Panc1 (cell line): ENCODE measurements at regions not wholly inside any gene's neighbourhood (a gene's known extent, or its start where the extent isn't known, plus 50 kb on each side); places are given as distances from the start of the nearest gene placed in this dataset.

Experiments
- ATAC-seq: fragments of 200-7000 bp; cut with Tn5 transposase; 2 replicates; pipeline ENCODE4 v1.9.1; 2020; ENCODE audit warnings: mild to moderate bottlenecking, moderate library complexity
- BruUV-seq: library from RNA; stranded (reverse); fragments of 400-500 nt; replicated peaks from 2 replicates; lab custom pipeline; 2021; lab: Mats Ljungman, UMichigan
- CTCF ChIA-PET: fragments of 300-600 bp; sonication (Branson Sonifier 250); formaldehyde crosslinking; loops from one replicate; lab custom pipeline; 2022; ENCODE audit warnings: antibody characterized with exemption; lab: Charles Lee
- POLR2A ChIA-PET: fragments of 300-600 bp; sonication (Branson Sonifier 250); formaldehyde crosslinking; loops from one replicate; lab custom pipeline; 2022; ENCODE audit warnings: antibody characterized with exemption; lab: Charles Lee
- DNase-seq: peaks from one replicate; pipeline ENCODE4 v3.0.0-alpha.2; 2010; ENCODE audit warnings: low read depth, low spot score
- H3K27ac ChIP-seq: 2 replicates; pipeline ENCODE4 v1.5.1; 2011; ENCODE audit warnings: mild to moderate bottlenecking, low read length, inconsistent platforms
- H3K27me3 ChIP-seq: fragments of 200-500 bp; sonication (Bioruptor generic); 2 replicates; pipeline ENCODE4 v1.6.0; 2014; ENCODE audit warnings: low read length, inconsistent platforms; ENCODE audit not compliant: control insufficient read depth, insufficient read depth
- H3K36me3 ChIP-seq: fragments of 200-500 bp; sonication (Bioruptor generic); 2 replicates; pipeline ENCODE4 v1.5.1; 2014; ENCODE audit warnings: inconsistent platforms, mild to moderate bottlenecking, low read length, moderate library complexity; ENCODE audit not compliant: control insufficient read depth, insufficient read depth
- H3K4me1 ChIP-seq: 2 replicates; pipeline ENCODE4 v1.5.1; 2011; ENCODE audit warnings: inconsistent platforms, mild to moderate bottlenecking, low read length, moderate library complexity; ENCODE audit not compliant: control insufficient read depth, insufficient read depth
- H3K4me3 ChIP-seq, 2 experiments: 2 replicates each; pipeline ENCODE4 v1.5.1; 2011 to 2012; ENCODE audit warnings: low read depth in 2 of 2, low read length in 2 of 2, mild to moderate bottlenecking in 2 of 2, inconsistent platforms in 1 of 2, moderate library complexity in 1 of 2
- H3K9me3 ChIP-seq: fragments of 200-500 bp; sonication (Bioruptor generic); 2 replicates; pipeline ENCODE4 v1.5.1; 2014; ENCODE audit warnings: low read depth, mild to moderate bottlenecking, inconsistent platforms, low read length, moderate library complexity; ENCODE audit not compliant: control insufficient read depth, insufficient read depth
- CTCF ChIP-seq: fragments of 450-650 bp; IDR thresholded peaks from 2 replicates; pipeline ENCODE4 v1.5.1; 2017; ENCODE audit warnings: mild to moderate bottlenecking
- POLR2AphosphoS5 ChIP-seq: IDR thresholded peaks from 2 replicates; pipeline ENCODE4 v1.6.1; 2012; ENCODE audit warnings: mild to moderate bottlenecking, low read depth, low read length, moderate library complexity
- REST ChIP-seq, 2 experiments: IDR thresholded peaks; 2 replicates each; pipeline ENCODE4 v1.6.1; 2011 to 2012; ENCODE audit warnings: low read depth in 2 of 2, control low read depth in 1 of 2, low read length in 1 of 2, mild to moderate bottlenecking in 1 of 2, moderate library complexity in 1 of 2; ENCODE audit not compliant: insufficient read depth in 1 of 2
- SIN3A ChIP-seq: IDR thresholded peaks from 2 replicates; pipeline ENCODE4 v1.6.1; 2012; ENCODE audit warnings: low read depth, mild to moderate bottlenecking, low read length, moderate library complexity, borderline replicate concordance; ENCODE audit not compliant: insufficient read depth
- TCF7L2 ChIP-seq: IDR thresholded peaks from 2 replicates; pipeline ENCODE4 v1.6.1; 2011; ENCODE audit warnings: mild to moderate bottlenecking, low read depth, low read length, inconsistent platforms
- in situ Hi-C: cut with HindIII; loops from 2 replicates; pipeline ENCODE4 v1.10.0; 2016; ENCODE audit warnings: low sequenced_read_pairs, low pct_unique_long_range_greater_than_20kb
- intact Hi-C: fragments of 100-400 bp; cut with micrococcal nuclease; formaldehyde crosslinking; loops from one replicate; pipeline ENCODE4 v1.10.0; 2022; ENCODE audit not compliant: unreplicated experiment

- ChIA-PET CTCF (no interaction called here), POLR2A (no interaction called here)
- intact Hi-C loops (no loop called here), in situ Hi-C loops (no loop called here)
- Histone ChIP-seq H3K4me1 (no peaks in the 10 kb centered on the region), H3K4me3 (no peak overlapping the region), H3K27ac (no peak overlapping the region), H3K27me3 (no peaks in the 10 kb centered on the region), H3K9me3 (no peaks in the 10 kb centered on the region), H3K36me3 (no peaks in the 10 kb centered on the region)
- no TSS peak for BruUV-seq
- TF ChIP-seq SIN3A (no peak), POLR2AphosphoS5 (no peak), CTCF (no peak), REST (IDR thresholded peaks at IDR 0.05; ENCODE audit: insufficient read depth in 1 of 2, low read depth in 2 of 2, low read length in 1 of 2) (no peak), TCF7L2 (no peak)
- DNase-seq (no peak), ATAC-seq (no peak)
These were observed 453.2 kb downstream of the NR2F2 start for GRCh38 chr15:96783746-96784145.

GRCh38 chr15:96790004-96790403, 459.5 kb downstream of the NR2F2 start:
- ATAC-seq = no peak

More at GRCh38 chr15:96790004-96790403, 459.5 kb downstream of the NR2F2 start:
- no peak overlapping the region for H3K27ac ChIP-seq
- H3K9me3 ChIP-seq = no peaks in the 10 kb centered on the region
- no peak for DNase-seq
- no peaks in the 10 kb centered on the region for H3K4me1 ChIP-seq
- intact Hi-C loops = no loop called here
- H3K36me3 ChIP-seq = no peaks in the 10 kb centered on the region
- CTCF ChIA-PET = no interaction called here
- no peaks in the 10 kb centered on the region; the same call in 1 of the 2 replicates for H3K27me3 ChIP-seq
- in situ Hi-C loops = no loop called here
- no TSS peak for BruUV-seq
- TF ChIP-seq REST (IDR thresholded peaks at IDR 0.05; ENCODE audit: insufficient read depth in 1 of 2, low read depth in 2 of 2, low read length in 1 of 2) = no peak
- no peak for TF ChIP-seq CTCF
- TF ChIP-seq SIN3A = no peak
- TF ChIP-seq TCF7L2 = no peak
- TF ChIP-seq POLR2AphosphoS5 = no peak
- no peak overlapping the region for H3K4me3 ChIP-seq
- POLR2A ChIA-PET = no interaction called here
